Hepatocyte (in vitro differentiated cells): ENCODE measurements at regions not wholly inside any gene's neighbourhood (a gene's known extent, or its start where the extent isn't known, plus 50 kb on each side); places are given as distances from the start of the nearest gene placed in this dataset.

Experiments
- DNase-seq: peaks from one replicate; pipeline ENCODE4 v3.0.0-alpha.2; 2016; ENCODE audit warnings: low spot score
- H2AFZ ChIP-seq: fragments of 200-600 bp; sonication (generic); 2 replicates; pipeline ENCODE4 v1.6.0; 2016; ENCODE audit warnings: antibody characterized with exemption, mild to moderate bottlenecking
- H3K27ac ChIP-seq: fragments of 200-600 bp; sonication (generic); 2 replicates; pipeline ENCODE4 v1.5.1; 2016; ENCODE audit warnings: mild to moderate bottlenecking
- H3K27me3 ChIP-seq: fragments of 200-600 bp; sonication (generic); 2 replicates; pipeline ENCODE4 v1.6.1; 2016
- H3K36me3 ChIP-seq: fragments of 200-600 bp; sonication (generic); replicated peaks from 2 replicates; pipeline ENCODE4 v1.5.1; 2016; ENCODE audit warnings: low read depth; ENCODE audit not compliant: insufficient read depth
- H3K4me1 ChIP-seq: fragments of 200-600 bp; sonication (generic); 2 replicates; pipeline ENCODE4 v1.5.1; 2016; ENCODE audit warnings: mild to moderate bottlenecking, moderate library complexity; ENCODE audit not compliant: insufficient read depth
- H3K4me2 ChIP-seq: fragments of 200-600 bp; sonication (generic); 2 replicates; pipeline ENCODE4 v1.6.0; 2016
- H3K4me3 ChIP-seq: fragments of 200-600 bp; sonication (generic); 2 replicates; pipeline ENCODE4 v1.5.1; 2016; ENCODE audit warnings: mild to moderate bottlenecking
- H3K79me2 ChIP-seq: fragments of 200-600 bp; sonication (generic); 2 replicates; pipeline ENCODE4 v1.6.0; 2017; ENCODE audit warnings: mild to moderate bottlenecking
- H3K9me2 ChIP-seq: fragments of 200-600 bp; sonication (generic); replicated peaks from 2 replicates; pipeline ENCODE4 v1.6.0; 2017; ENCODE audit warnings: mild to moderate bottlenecking; ENCODE audit not compliant: insufficient read depth
- H3K9me3 ChIP-seq: fragments of 200-600 bp; sonication (generic); 2 replicates; pipeline ENCODE4 v1.5.1; 2016; ENCODE audit warnings: low read depth, mild to moderate bottlenecking
- H4K20me1 ChIP-seq: fragments of 200-600 bp; sonication (generic); 2 replicates; pipeline ENCODE4 v1.6.0; 2016; ENCODE audit warnings: mild to moderate bottlenecking; ENCODE audit not compliant: insufficient read depth, poor library complexity, severe bottlenecking
- CTCF ChIP-seq: fragments of 200-600 bp; sonication (generic); IDR thresholded peaks from 2 replicates; pipeline ENCODE4 v1.5.1; 2016; ENCODE audit warnings: antibody characterized with exemption, mild to moderate bottlenecking; ENCODE audit not compliant: poor library complexity
- EZH2 ChIP-seq: fragments of 200-600 bp; sonication (generic); IDR thresholded peaks from 2 replicates; pipeline ENCODE4 v1.6.1; 2016; ENCODE audit warnings: antibody characterized with exemption, mild to moderate bottlenecking, borderline replicate concordance
- EZH2phosphoT487 ChIP-seq: fragments of 200-600 bp; sonication (generic); IDR thresholded peaks from one replicate; pipeline ENCODE4 v1.6.1; 2018; ENCODE audit warnings: antibody characterized with exemption, mild to moderate bottlenecking, low read depth, moderate library complexity; ENCODE audit not compliant: unreplicated experiment, severe bottlenecking
- WGBS: methylation state at CpG from one replicate; pipeline ENCODE4 v1.1.6; 2016; ENCODE audit warnings: low lambda C conversion rate; ENCODE audit errors: missing lambda C conversion rate; 5-methylcytosine and 5-hydroxymethylcytosine counted together

GRCh38 chr17:77707546-77707945 lies 251.0 kb upstream of the TNRC6C start:
- no peaks in the 10 kb centered on the region for H3K79me2 ChIP-seq
- TF ChIP-seq EZH2 (no peak), EZH2phosphoT487 (no peak), CTCF (no peak)
- no peaks in the 10 kb centered on the region for H3K36me3 ChIP-seq
- H3K4me3 ChIP-seq = no peak overlapping the region
- H3K4me1 ChIP-seq = no peaks in the 10 kb centered on the region
- H3K4me2 ChIP-seq = no peak overlapping the region
- no peaks in the 10 kb centered on the region for H4K20me1 ChIP-seq
- no peak for DNase-seq
- no peaks in the 10 kb centered on the region for H3K9me3 ChIP-seq
- WGBS = 90% methylated on average over 4 of the region's 4 CpGs
- no peaks in the 10 kb centered on the region for H3K9me2 ChIP-seq
- H2AFZ ChIP-seq = no peak overlapping the region
- no peak overlapping the region for H3K27ac ChIP-seq
- no peaks in the 10 kb centered on the region for H3K27me3 ChIP-seq

GRCh38 chr17:77708049-77708448 lies 250.5 kb upstream of the TNRC6C start:
- Histone ChIP-seq H3K27me3 (no peaks in the 10 kb centered on the region), H3K4me1 (no peaks in the 10 kb centered on the region), H3K4me3 (no peak overlapping the region), H3K9me2 (no peaks in the 10 kb centered on the region), H4K20me1 (no peaks in the 10 kb centered on the region), H3K36me3 (no peaks in the 10 kb centered on the region), H3K79me2 (no peaks in the 10 kb centered on the region), H3K9me3 (no peaks in the 10 kb centered on the region), H2AFZ (no peak overlapping the region), H3K4me2 (no peak overlapping the region), H3K27ac (no peak overlapping the region)
- no peak for DNase-seq
- WGBS = 85% methylated on average over 4 of the region's 4 CpGs
- TF ChIP-seq CTCF (no peak), EZH2 (no peak), EZH2phosphoT487 (no peak)

DNA sequence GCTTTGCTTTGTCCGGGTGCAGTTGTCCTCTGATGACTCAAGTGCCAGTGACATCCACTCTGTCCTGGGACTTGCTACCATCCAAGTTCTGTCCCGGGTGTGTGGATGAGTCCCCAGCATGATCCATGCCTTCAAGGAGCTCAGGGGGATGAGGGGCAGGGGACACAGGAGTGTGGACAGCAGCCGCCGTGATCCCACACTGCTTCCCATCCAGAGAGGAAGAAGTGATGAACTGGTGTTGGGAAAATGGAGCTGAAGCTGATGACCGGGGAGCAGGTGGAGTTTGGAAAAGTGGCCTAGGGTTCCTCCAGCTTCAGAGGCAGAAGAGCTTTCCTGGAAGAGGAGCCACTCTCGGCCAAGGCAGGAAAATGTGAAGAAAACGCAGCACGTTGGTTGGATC lies 249.6 kb upstream of the TNRC6C start:
- H4K20me1 ChIP-seq = no peaks in the 10 kb centered on the region
- H3K4me2 ChIP-seq = no peak overlapping the region
- H2AFZ ChIP-seq = no peak overlapping the region
- WGBS = 93% methylated on average over 7 of the region's 8 CpGs
- H3K9me2 ChIP-seq = no peaks in the 10 kb centered on the region
- no peak overlapping the region for H3K4me3 ChIP-seq
- H3K4me1 ChIP-seq = no peaks in the 10 kb centered on the region
- TF ChIP-seq EZH2phosphoT487 (no peak), EZH2 (no peak), CTCF (no peak)
- H3K79me2 ChIP-seq = no peaks in the 10 kb centered on the region
- no peaks in the 10 kb centered on the region for H3K36me3 ChIP-seq
- no peak overlapping the region for H3K27ac ChIP-seq
- H3K27me3 ChIP-seq = no peaks in the 10 kb centered on the region
- no peak for DNase-seq
- H3K9me3 ChIP-seq = no peaks in the 10 kb centered on the region

DNA sequence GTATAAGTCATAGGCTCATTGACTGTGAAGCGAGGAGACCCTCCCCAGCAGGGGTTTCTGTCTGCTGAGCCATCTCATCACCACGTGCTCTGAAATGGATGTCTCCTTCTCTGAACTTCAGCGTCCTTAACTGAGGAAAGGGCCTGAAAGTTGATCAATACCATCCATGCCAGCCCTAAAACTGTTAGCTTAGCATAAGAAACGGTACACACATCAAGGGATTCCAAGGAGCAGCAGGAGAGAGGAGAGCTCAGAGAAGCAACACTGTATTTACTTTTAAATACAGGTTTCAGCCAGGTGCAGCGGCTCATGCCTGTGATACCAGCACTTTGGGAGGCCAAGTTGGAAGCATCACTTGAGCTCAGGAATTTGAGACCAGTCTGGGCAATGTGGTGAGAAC lies 248.9 kb upstream of the TNRC6C start:
- Histone ChIP-seq H3K4me1 (no peaks in the 10 kb centered on the region), H3K27ac (no peak overlapping the region), H2AFZ (no peak overlapping the region), H4K20me1 (no peaks in the 10 kb centered on the region), H3K27me3 (no peaks in the 10 kb centered on the region), H3K9me3 (no peaks in the 10 kb centered on the region), H3K36me3 (no peaks in the 10 kb centered on the region), H3K79me2 (no peaks in the 10 kb centered on the region), H3K4me3 (no peak overlapping the region), H3K4me2 (no peak overlapping the region), H3K9me2 (no peaks in the 10 kb centered on the region)
- no peak for DNase-seq
- TF ChIP-seq CTCF (no peak), EZH2phosphoT487 (no peak), EZH2 (no peak)
- 68% methylated on average over 5 of the region's 5 CpGs for WGBS
